Heart right ventricle (tissue), 16 donors: ENCODE measurements at regions not wholly inside any gene's neighbourhood (a gene's known extent, or its start where the extent isn't known, plus 50 kb on each side); places are given as distances from the start of the nearest gene placed in this dataset.

ENCODE experiments used
- ATAC-seq, 8 donors: fragments of 200-7000 bp; cut with Tn5 transposase; one replicate each; pipeline ENCODE4 v1.9.1; 2020; ENCODE audit warnings: mild to moderate bottlenecking in 8 of 8, moderate library complexity in 8 of 8, moderate number of reproducible peaks in 1 of 8
- DNase-seq, 2 donors: peaks; one replicate each; pipeline ENCODE4 v3.0.0-alpha.2; 2020
- H3K27ac ChIP-seq, 10 donors: fragments of 200-600 bp; sonication (generic) in 2 of 10; one replicate each; pipeline versions ENCODE4 v1.5.0 to v1.8.0; 2020 to 2022; ENCODE audit warnings: mild to moderate bottlenecking in 3 of 10
- H3K27me3 ChIP-seq, 7 donors: fragments of 200-600 bp; one replicate each; pipeline ENCODE4 v1.8.0; 2021 to 2022; ENCODE audit warnings: mild to moderate bottlenecking in 2 of 7
- H3K36me3 ChIP-seq, 9 donors: fragments of 200-600 bp; sonication (generic) in 1 of 9; one replicate each; pipeline versions ENCODE4 v1.5.0 to v1.8.0; 2020 to 2022; ENCODE audit warnings: mild to moderate bottlenecking in 2 of 9
- H3K4me1 ChIP-seq, 9 donors: fragments of 200-600 bp; sonication (generic) in 1 of 9; one replicate each; pipeline versions ENCODE4 v1.5.0 to v1.8.0; 2020 to 2022; ENCODE audit warnings: mild to moderate bottlenecking in 4 of 9
- H3K4me3 ChIP-seq, 10 donors: fragments of 200-600 bp; sonication (generic) in 2 of 10; one replicate each; pipeline versions ENCODE4 v1.5.0 to v1.8.0; 2020 to 2022; ENCODE audit warnings: mild to moderate bottlenecking in 7 of 10, moderate library complexity in 2 of 10
- H3K9me3 ChIP-seq, 11 donors: fragments of 200-600 bp in 10 of 11; sonication (generic) in 2 of 11; one replicate each; pipeline versions ENCODE4 v1.5.0 to v1.8.0; 2013 to 2022; ENCODE audit warnings: mild to moderate bottlenecking in 2 of 11, control low read depth in 1 of 11, moderate library complexity in 1 of 11
- WGBS, 2 donors: extraction: QIAGEN DNeasy Blood & Tissue Kit; methylation state at CpG; one replicate each; pipeline ENCODE4 v1.1.7; 2013; ENCODE audit warnings: inconsistent platforms in 1 of 2; 5-methylcytosine and 5-hydroxymethylcytosine counted together
- intact Hi-C, 10 donors: fragments of 100-400 bp; cut with DNase I; formaldehyde crosslinking; loops; one replicate each; pipeline versions ENCODE4 v1.11.1 to v1.14.2; 2022
- TF ChIP-seq, protein P1 (sequence below), 9 donors: fragments of 200-600 bp; sonication (generic) in 2 of 9; IDR thresholded peaks; one replicate each; pipeline versions ENCODE4 v1.5.0 to v1.8.0; 2021 to 2022; ENCODE audit warnings: antibody characterized with exemption in 9 of 9, mild to moderate bottlenecking in 5 of 9, moderate library complexity in 1 of 9
- donor health status: Arrhythmogenic right ventricular cardiomyopathy.
- donor health status: ischemic (EF 13 %, LVEDD 7.1; RV severe dilation, severe dysfunction).
- donor health status: healthy with polysubstance abuse.
- donor health status: DM: no; HTN: yes; CAD: no.
- donor health status: DM: no; HTN: no; CAD: no.
- donor health status: ischemic (EF 25% LVEDD 6.9; RV normal size, moderate dysfunction).
- donor health status: ischemic (EF 25% LVEDD 5.7; RV mildly dilated, moderate dysfunction).
- donor health status: healthy.
- donor health status: DM: yes; HTN: yes; CAD: no.
- donor health status: Ischemic cardiomyopathy.
- donor health status: ischemic (EF 35%, LVEDD 5.7; RV mildly dilated, moderate dysfunction).
- donor health status: nonischemic (EF 11% LVEDD 7.7; RV severe dilation, severe dysfunction).
- donor health status: DM: yes; HTN: yes; CAD: no.
- donor health status: PGD.
- donor health status: ischemic (EF 29% LVEDD 5.4; RV normal size, mild dysfunction).
- donor health status: nonischemic (EF 23%, LVEDD 6.1; RV moderate dilation, normal function).

DNA sequence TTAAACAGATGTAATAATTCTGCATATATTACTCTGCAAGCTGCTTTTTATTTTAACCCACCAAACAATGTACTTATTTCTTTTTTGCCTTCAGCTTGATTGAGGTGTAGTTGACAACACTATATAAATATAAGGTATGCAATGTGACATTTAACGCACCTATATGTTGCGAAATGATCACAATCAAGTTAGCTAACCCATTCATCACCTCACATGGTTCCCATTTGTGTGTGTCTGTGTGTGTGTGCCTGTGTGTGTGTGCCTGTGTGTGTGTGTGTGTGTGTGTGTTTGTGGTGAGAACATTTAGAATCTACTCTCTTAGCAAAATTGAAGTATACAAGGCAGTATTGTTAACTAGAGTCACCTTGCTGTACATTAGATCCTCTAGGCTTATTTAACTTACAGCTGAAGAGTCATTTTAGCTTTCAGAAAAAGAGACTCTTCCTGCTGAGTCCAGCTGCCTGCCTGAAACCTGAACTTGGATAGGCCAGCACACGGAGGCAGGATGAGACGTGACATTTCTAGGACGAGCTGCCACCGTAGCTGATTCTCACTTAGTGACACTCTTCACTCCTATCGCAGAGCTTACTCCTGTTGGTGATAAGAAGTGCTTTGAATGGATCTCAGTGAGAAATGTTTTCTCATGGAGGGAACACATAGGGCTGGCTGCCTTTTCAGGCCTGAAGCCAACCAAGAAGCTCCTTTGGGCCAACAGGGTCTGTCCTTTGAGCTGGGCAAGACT is 126.5 kb upstream of the RIPOR2 start:
- peaks cover 0 to 8% (median 0%) of the 10 kb centered on the region in 11 donors for H3K9me3 ChIP-seq
- no peaks in the 10 kb centered on the region for H3K36me3 ChIP-seq
- no peak overlapping the region for H3K4me3 ChIP-seq
- 58 to 63% methylated on average over 7 of the region's 7 CpGs for WGBS, 2 donors
- TF ChIP-seq, protein P1, sequence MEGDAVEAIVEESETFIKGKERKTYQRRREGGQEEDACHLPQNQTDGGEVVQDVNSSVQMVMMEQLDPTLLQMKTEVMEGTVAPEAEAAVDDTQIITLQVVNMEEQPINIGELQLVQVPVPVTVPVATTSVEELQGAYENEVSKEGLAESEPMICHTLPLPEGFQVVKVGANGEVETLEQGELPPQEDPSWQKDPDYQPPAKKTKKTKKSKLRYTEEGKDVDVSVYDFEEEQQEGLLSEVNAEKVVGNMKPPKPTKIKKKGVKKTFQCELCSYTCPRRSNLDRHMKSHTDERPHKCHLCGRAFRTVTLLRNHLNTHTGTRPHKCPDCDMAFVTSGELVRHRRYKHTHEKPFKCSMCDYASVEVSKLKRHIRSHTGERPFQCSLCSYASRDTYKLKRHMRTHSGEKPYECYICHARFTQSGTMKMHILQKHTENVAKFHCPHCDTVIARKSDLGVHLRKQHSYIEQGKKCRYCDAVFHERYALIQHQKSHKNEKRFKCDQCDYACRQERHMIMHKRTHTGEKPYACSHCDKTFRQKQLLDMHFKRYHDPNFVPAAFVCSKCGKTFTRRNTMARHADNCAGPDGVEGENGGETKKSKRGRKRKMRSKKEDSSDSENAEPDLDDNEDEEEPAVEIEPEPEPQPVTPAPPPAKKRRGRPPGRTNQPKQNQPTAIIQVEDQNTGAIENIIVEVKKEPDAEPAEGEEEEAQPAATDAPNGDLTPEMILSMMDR (IDR thresholded peaks at IDR 0.05): no peak
- H3K4me1 ChIP-seq: peaks cover 0 to 18% (median 0%) of the 10 kb centered on the region in 9 donors
- H3K27me3 ChIP-seq: no peaks in the 10 kb centered on the region
- no peak for DNase-seq
- H3K27ac ChIP-seq: peak overlapping the region in 1 of 10 donors; percentile 3
- intact Hi-C loops: loop anchor here in 2 of 10 donors (10.0 kb wide), 3 partner anchors 67 to 487 kb away; partner anchors contain the start of gene GMNN (in 1 of the 2)
- peak in 2 of 8 donors; percentile 67 to 78 for ATAC-seq

DNA sequence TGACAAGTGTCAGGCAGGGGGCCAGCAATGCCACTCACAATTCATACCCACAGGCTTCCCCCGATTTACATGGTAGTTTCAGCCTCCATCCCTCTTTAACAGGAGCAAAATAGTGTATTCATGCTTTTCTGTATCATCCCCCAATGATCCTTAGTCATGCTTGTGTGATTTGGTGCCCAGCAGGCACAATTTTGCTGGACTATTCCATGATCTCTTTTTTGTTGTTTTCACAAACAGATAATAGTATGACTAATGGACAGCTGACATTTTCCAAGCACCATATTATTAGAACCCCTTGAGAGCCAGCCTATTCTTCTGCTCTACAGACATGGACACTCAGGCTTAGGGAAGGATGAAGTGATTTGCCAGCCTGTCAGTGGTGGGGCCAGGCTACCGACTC is 128.2 kb upstream of the RIPOR2 start:
- Histone ChIP-seq H3K4me3 (no peak overlapping the region), H3K27me3 (no peaks in the 10 kb centered on the region), H3K9me3 (peaks cover 0 to 8% (median 0%) of the 10 kb centered on the region in 11 donors), H3K27ac (no peak overlapping the region), H3K36me3 (no peaks in the 10 kb centered on the region), H3K4me1 (peaks cover 0 to 21% (median 0%) of the 10 kb centered on the region in 9 donors)
- TF ChIP-seq, protein P1 (IDR thresholded peaks at IDR 0.05): no peak
- DNase-seq (no peak), ATAC-seq (no peak)
- WGBS, 2 donors: 78 to 97% methylated on average over 2 of the region's 2 CpGs
- intact Hi-C loops: loop anchor here in 2 of 10 donors (10.0 kb wide), 3 partner anchors 69 to 489 kb away; partner anchors contain the start of gene GMNN (in 1 of the 2)

DNA sequence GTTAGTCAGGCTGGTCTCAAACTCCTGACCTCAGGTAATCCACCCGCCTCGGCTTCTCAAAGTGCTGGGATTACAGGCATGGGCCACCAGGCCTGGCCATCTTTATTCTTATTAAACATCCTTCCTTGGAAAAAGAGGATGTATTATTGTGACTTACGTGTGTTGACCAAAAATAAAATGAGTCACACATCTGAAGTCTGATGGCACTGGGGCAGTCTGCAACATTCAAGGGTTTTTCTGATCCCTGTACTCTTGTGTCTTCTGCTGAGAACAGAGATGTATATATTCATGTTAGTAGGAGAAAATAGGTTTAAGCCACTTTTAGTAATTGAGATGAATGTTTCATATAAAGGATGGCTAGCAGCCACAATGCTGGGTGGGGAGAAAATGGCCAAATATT is 129.9 kb upstream of the RIPOR2 start:
- no peak overlapping the region for H3K27ac ChIP-seq
- peaks cover 0 to 1% (median 0%) of the 10 kb centered on the region in 11 donors for H3K9me3 ChIP-seq
- no peak for ATAC-seq
- H3K27me3 ChIP-seq: no peaks in the 10 kb centered on the region
- DNase-seq: no peak
- intact Hi-C loops: loop anchor here in 3 of 10 donors (5.0 to 10.0 kb wide), 4 partner anchors 71 to 491 kb away; partner anchors contain the start of gene GMNN (in 1 of the 3)
- H3K4me1 ChIP-seq: peaks cover 0 to 24% (median 0%) of the 10 kb centered on the region in 9 donors
- TF ChIP-seq, protein P1 (IDR thresholded peaks at IDR 0.05): no peak
- 90% methylated on average over 3 of the region's 3 CpGs for WGBS, 2 donors
- no peaks in the 10 kb centered on the region for H3K36me3 ChIP-seq
- H3K4me3 ChIP-seq: no peak overlapping the region

- no peaks in the 10 kb centered on the region for H3K9me3 ChIP-seq
- intact Hi-C loops: loop anchor here in 3 of 10 donors (5.0 to 10.0 kb wide), 4 partner anchors 72 to 492 kb away; partner anchors contain the start of gene GMNN (in 1 of the 3)
- no peaks in the 10 kb centered on the region for H3K36me3 ChIP-seq
Observed at GRCh38 chr6:25066593-25066992, 130.8 kb upstream of the RIPOR2 start.

More at GRCh38 chr6:25066593-25066992, 130.8 kb upstream of the RIPOR2 start:
- no peak for ATAC-seq
- H3K4me3 ChIP-seq: no peak overlapping the region
- H3K27ac ChIP-seq: no peak overlapping the region
- WGBS, 2 donors: 88 to 89% methylated on average over 1 of the region's 1 CpG
- no peaks in the 10 kb centered on the region for H3K27me3 ChIP-seq
- peaks cover 0 to 18% (median 0%) of the 10 kb centered on the region in 9 donors for H3K4me1 ChIP-seq
- DNase-seq: no peak
- TF ChIP-seq, protein P1 (IDR thresholded peaks at IDR 0.05): no peak
